Fibroblast of lung (primary cell): ENCODE measurements at regions not wholly inside any gene's neighbourhood (a gene's known extent, or its start where the extent isn't known, plus 50 kb on each side); places are given as distances from the start of the nearest gene placed in this dataset.
A peak's percentile ranks its signal among the peaks of the same experiment; 100 is the strongest.

ENCODE experiments used
- DNase-seq, 2 donors: peaks; one replicate each; pipeline versions ENCODE4 v3.0.0 to v3.0.0-alpha.2; 2010; ENCODE audit warnings: low read depth in 2 of 2
- H2AFZ ChIP-seq: 2 replicates; pipeline ENCODE4 v1.5.1; 2012; ENCODE audit warnings: low read length, control low read depth, inconsistent platforms
- H3K27ac ChIP-seq: 2 replicates; pipeline ENCODE4 v1.5.1; 2011; ENCODE audit warnings: low read length, control low read depth; ENCODE audit not compliant: insufficient read depth
- H3K27me3 ChIP-seq: 2 replicates; pipeline ENCODE4 v1.5.1; 2011; ENCODE audit warnings: mild to moderate bottlenecking, low read length; ENCODE audit not compliant: control insufficient read depth, insufficient read depth
- H3K36me3 ChIP-seq: 2 replicates; pipeline ENCODE4 v1.5.1; 2011; ENCODE audit warnings: low read length; ENCODE audit not compliant: control insufficient read depth, insufficient read depth
- H3K4me1 ChIP-seq: 2 replicates; pipeline ENCODE4 v1.5.1; 2011; ENCODE audit warnings: low read length; ENCODE audit not compliant: control insufficient read depth, insufficient read depth; ENCODE audit errors: extremely low read depth
- H3K4me2 ChIP-seq: 2 replicates; pipeline ENCODE4 v1.5.1; 2011; ENCODE audit warnings: low read length, control low read depth; ENCODE audit not compliant: insufficient read depth; ENCODE audit errors: extremely low read depth
- H3K4me3 ChIP-seq, 4 experiments: fragments of 200-600 bp in 1 of 4; sonication (generic) in 1 of 4; replicated peaks in 1 of 4; 2 replicates each; pipeline ENCODE4 v1.5.1; 2011 to 2016; ENCODE audit warnings: low read length in 4 of 4, low read depth in 3 of 4, mild to moderate bottlenecking in 3 of 4, control low read depth in 2 of 4, inconsistent platforms in 1 of 4, mixed read lengths in 1 of 4; ENCODE audit not compliant: insufficient read depth in 1 of 4; ENCODE audit errors: control extremely low read depth in 1 of 4
- H3K79me2 ChIP-seq: 2 replicates; pipeline ENCODE4 v1.5.1; 2012; ENCODE audit warnings: mild to moderate bottlenecking, low read length, inconsistent platforms; ENCODE audit not compliant: control insufficient read depth, insufficient read depth
- H3K9ac ChIP-seq: 2 replicates; pipeline ENCODE4 v1.5.1; 2011; ENCODE audit warnings: mild to moderate bottlenecking, low read length, control low read depth; ENCODE audit not compliant: insufficient read depth
- H3K9me3 ChIP-seq: 2 replicates; pipeline ENCODE4 v1.5.1; 2012; ENCODE audit warnings: low read depth, low read length; ENCODE audit not compliant: control insufficient read depth, insufficient read depth
- H4K20me1 ChIP-seq: 2 replicates; pipeline ENCODE4 v1.5.1; 2011; ENCODE audit warnings: low read length; ENCODE audit not compliant: control insufficient read depth, insufficient read depth; ENCODE audit errors: extremely low read depth
- CTCF ChIP-seq, 2 donors: IDR thresholded peaks in 1 of 2; conservative IDR thresholded peaks in 1 of 2; 1 replicate in 1 of 2; 2 replicates in 1 of 2; pipeline ENCODE4 v1.5.1; 2011 to 2012; ENCODE audit warnings: low read length in 2 of 2, control low read depth in 1 of 2, inconsistent platforms in 1 of 2, low read depth in 1 of 2, mild to moderate bottlenecking in 1 of 2
- EZH2 ChIP-seq: IDR thresholded peaks from 2 replicates; pipeline ENCODE4 v1.5.1; 2012; ENCODE audit warnings: low read length, control low read depth, mild to moderate bottlenecking; ENCODE audit errors: missing control alignments

GRCh38 chr13:58989556-58989955 lies 1174.2 kb downstream of the DIAPH3 start:
- DNase-seq = peak in 1 of 2 donors; percentile 51
- Histone ChIP-seq H3K9ac (no peak overlapping the region), H3K4me3 (no peak overlapping the region), H3K4me2 (no peak overlapping the region), H3K27ac (no peak overlapping the region), H3K36me3 (no peaks in the 10 kb centered on the region), H3K79me2 (no peaks in the 10 kb centered on the region), H4K20me1 (no peaks in the 10 kb centered on the region), H3K4me1 (no peaks in the 10 kb centered on the region), H2AFZ (no peak overlapping the region), H3K9me3 (no peaks in the 10 kb centered on the region), H3K27me3 (no peaks in the 10 kb centered on the region)
- TF ChIP-seq EZH2 (no peak), CTCF (conservative IDR thresholded peaks at IDR 0.05 in 1 of 2, IDR thresholded peaks at IDR 0.05 in 1 of 2; ENCODE audit: low read depth in 1 of 2, low read length in 2 of 2) (no peak)

DNA sequence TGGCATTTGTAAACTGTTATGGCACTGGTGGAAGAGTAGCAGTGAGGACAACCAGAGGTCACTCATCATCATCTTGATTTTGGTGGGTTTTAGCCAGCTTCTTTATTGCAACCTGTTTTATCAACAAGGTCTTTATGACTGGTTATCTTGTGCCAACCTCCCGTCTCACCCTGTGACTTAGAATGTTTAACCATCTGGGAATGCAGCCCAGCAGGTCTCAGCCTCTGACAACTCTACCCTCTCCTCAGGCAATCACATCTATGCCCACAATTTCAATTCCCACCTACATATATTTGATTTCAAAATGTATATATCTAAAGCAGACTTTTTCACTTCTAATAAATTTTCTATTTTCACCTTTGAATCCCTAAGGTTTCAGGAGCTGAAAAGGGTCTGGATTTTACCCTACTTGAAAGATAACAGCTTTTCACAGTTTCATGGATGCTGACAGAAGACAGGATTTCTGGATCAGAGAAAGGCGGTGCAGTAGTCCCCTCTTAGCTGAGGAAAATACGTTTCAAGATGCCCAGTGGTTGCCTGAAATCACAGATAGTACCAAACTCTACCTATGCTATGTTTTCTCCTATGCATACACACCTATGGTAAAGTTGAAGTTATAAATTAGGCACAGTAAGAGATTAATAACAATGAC lies 1171.8 kb downstream of the DIAPH3 start:
- Histone ChIP-seq H3K27me3 (no peaks in the 10 kb centered on the region), H3K27ac (no peak overlapping the region), H3K79me2 (no peaks in the 10 kb centered on the region), H4K20me1 (no peaks in the 10 kb centered on the region), H3K4me3 (no peak overlapping the region), H3K36me3 (no peaks in the 10 kb centered on the region), H3K4me2 (no peak overlapping the region), H3K9me3 (no peaks in the 10 kb centered on the region), H3K9ac (no peak overlapping the region), H2AFZ (no peak overlapping the region), H3K4me1 (no peaks in the 10 kb centered on the region)
- TF ChIP-seq EZH2 (no peak), CTCF (conservative IDR thresholded peaks at IDR 0.05 in 1 of 2, IDR thresholded peaks at IDR 0.05 in 1 of 2; ENCODE audit: low read depth in 1 of 2, low read length in 2 of 2) (no peak)
- DNase-seq = no peak

- Histone ChIP-seq H2AFZ (no peak overlapping the region), H3K9me3 (no peaks in the 10 kb centered on the region)
These were observed 1171.2 kb downstream of the DIAPH3 start for GRCh38 chr13:58992478-58993042.

More at GRCh38 chr13:58992478-58993042, 1171.2 kb downstream of the DIAPH3 start:
- H3K27ac ChIP-seq = no peak overlapping the region
- DNase-seq = no peak
- no peaks in the 10 kb centered on the region for H3K4me1 ChIP-seq
- H3K9ac ChIP-seq = no peak overlapping the region
- no peaks in the 10 kb centered on the region for H3K27me3 ChIP-seq
- no peak overlapping the region for H3K4me3 ChIP-seq
- no peaks in the 10 kb centered on the region for H4K20me1 ChIP-seq
- no peak overlapping the region for H3K4me2 ChIP-seq
- H3K36me3 ChIP-seq = no peaks in the 10 kb centered on the region
- TF ChIP-seq CTCF (conservative IDR thresholded peaks at IDR 0.05 in 1 of 2, IDR thresholded peaks at IDR 0.05 in 1 of 2; ENCODE audit: low read depth in 1 of 2, low read length in 2 of 2) (no peak), EZH2 (no peak)
- no peaks in the 10 kb centered on the region for H3K79me2 ChIP-seq
